RWPE2 (cell line): ENCODE measurements at regions not wholly inside any gene's neighbourhood (a gene's known extent, or its start where the extent isn't known, plus 50 kb on each side); places are given as distances from the start of the nearest gene placed in this dataset.

Experiments
- ATAC-seq: fragments of 200-7000 bp; cut with Tn5 transposase; 3 replicates; pipeline ENCODE4 v1.9.1; 2021; ENCODE audit warnings: low read depth
- DNase-seq: peaks from one replicate; pipeline ENCODE4 v3.0.0-alpha.2; 2020; ENCODE audit warnings: low spot score
- H3K27ac ChIP-seq: fragments of 450-650 bp; 2 replicates; pipeline ENCODE4 v1.5.1; 2017; ENCODE audit warnings: mild to moderate bottlenecking; ENCODE audit not compliant: poor library complexity, severe bottlenecking
- H3K27me3 ChIP-seq: fragments of 250-450 bp; sonication (Bioruptor Pico); 2 replicates; pipeline ENCODE4 v1.5.1; 2021; ENCODE audit warnings: mild to moderate bottlenecking, moderate library complexity; ENCODE audit not compliant: insufficient read depth, poor library complexity, severe bottlenecking
- H3K36me3 ChIP-seq: fragments of 250-450 bp; sonication (Bioruptor Pico); 2 replicates; pipeline ENCODE4 v1.5.1; 2020; ENCODE audit warnings: low read depth, mild to moderate bottlenecking, moderate library complexity
- H3K4me1 ChIP-seq: fragments of 250-450 bp; sonication (Bioruptor Pico); 2 replicates; pipeline ENCODE4 v1.5.1; 2021; ENCODE audit warnings: mild to moderate bottlenecking, moderate library complexity; ENCODE audit not compliant: insufficient read depth, poor library complexity, severe bottlenecking
- H3K4me3 ChIP-seq: fragments of 250-450 bp; sonication (Bioruptor Pico); 2 replicates; pipeline ENCODE4 v1.5.1; 2021; ENCODE audit warnings: mild to moderate bottlenecking, moderate library complexity; ENCODE audit not compliant: severe bottlenecking
- H3K9me3 ChIP-seq: fragments of 250-450 bp; sonication (Bioruptor Pico); 2 replicates; pipeline ENCODE4 v1.5.1; 2021; ENCODE audit warnings: mild to moderate bottlenecking, moderate library complexity; ENCODE audit not compliant: severe bottlenecking
- TF ChIP-seq, protein P1 (sequence below): fragments of 450-650 bp; IDR thresholded peaks from one replicate; pipeline ENCODE4 v1.5.1; 2017; ENCODE audit warnings: mild to moderate bottlenecking, moderate library complexity; ENCODE audit not compliant: poor library complexity, severe bottlenecking

DNA sequence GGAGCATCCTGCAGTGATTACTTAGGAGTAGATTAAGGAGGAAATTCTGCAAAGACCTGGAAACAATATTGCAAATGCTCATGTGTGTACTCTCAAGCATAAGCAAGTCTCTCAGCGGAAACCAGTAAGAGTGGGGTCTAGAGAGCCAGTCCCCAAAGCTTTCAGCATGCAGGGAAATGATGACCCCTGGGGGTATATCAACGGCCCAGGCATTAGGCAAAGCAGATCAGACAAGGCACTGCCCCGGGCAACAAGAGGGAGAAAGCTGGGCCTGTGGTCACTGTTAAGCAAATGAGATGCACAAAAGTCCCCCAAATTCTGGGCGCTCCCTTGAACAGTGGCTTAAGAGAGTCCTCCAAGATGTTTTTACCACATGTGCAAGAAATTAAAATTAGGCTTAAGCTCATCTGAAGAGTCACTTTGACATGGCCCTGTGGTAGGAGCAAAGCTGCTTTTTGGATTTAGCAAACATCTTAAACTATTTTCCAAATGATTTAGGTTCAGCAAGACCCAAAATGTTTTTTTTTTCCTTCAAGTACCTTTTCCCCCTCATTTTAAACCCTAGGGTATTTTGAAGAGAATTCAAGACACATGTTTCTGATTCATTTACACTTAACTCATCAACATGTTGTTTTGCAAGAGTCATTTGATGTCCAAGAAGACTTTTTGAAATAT lies 457.1 kb upstream of the TBX3 start:
- no peaks in the 10 kb centered on the region for H3K4me1 ChIP-seq
- H3K27me3 ChIP-seq, result no peaks in the 10 kb centered on the region
- TF ChIP-seq, protein P1, sequence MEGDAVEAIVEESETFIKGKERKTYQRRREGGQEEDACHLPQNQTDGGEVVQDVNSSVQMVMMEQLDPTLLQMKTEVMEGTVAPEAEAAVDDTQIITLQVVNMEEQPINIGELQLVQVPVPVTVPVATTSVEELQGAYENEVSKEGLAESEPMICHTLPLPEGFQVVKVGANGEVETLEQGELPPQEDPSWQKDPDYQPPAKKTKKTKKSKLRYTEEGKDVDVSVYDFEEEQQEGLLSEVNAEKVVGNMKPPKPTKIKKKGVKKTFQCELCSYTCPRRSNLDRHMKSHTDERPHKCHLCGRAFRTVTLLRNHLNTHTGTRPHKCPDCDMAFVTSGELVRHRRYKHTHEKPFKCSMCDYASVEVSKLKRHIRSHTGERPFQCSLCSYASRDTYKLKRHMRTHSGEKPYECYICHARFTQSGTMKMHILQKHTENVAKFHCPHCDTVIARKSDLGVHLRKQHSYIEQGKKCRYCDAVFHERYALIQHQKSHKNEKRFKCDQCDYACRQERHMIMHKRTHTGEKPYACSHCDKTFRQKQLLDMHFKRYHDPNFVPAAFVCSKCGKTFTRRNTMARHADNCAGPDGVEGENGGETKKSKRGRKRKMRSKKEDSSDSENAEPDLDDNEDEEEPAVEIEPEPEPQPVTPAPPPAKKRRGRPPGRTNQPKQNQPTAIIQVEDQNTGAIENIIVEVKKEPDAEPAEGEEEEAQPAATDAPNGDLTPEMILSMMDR, result no peak
- H3K9me3 ChIP-seq, result no peaks in the 10 kb centered on the region
- H3K27ac ChIP-seq, result no peak overlapping the region
- ATAC-seq, result no peak
- no peak for DNase-seq
- no peaks in the 10 kb centered on the region for H3K36me3 ChIP-seq
- no peak overlapping the region for H3K4me3 ChIP-seq

DNA sequence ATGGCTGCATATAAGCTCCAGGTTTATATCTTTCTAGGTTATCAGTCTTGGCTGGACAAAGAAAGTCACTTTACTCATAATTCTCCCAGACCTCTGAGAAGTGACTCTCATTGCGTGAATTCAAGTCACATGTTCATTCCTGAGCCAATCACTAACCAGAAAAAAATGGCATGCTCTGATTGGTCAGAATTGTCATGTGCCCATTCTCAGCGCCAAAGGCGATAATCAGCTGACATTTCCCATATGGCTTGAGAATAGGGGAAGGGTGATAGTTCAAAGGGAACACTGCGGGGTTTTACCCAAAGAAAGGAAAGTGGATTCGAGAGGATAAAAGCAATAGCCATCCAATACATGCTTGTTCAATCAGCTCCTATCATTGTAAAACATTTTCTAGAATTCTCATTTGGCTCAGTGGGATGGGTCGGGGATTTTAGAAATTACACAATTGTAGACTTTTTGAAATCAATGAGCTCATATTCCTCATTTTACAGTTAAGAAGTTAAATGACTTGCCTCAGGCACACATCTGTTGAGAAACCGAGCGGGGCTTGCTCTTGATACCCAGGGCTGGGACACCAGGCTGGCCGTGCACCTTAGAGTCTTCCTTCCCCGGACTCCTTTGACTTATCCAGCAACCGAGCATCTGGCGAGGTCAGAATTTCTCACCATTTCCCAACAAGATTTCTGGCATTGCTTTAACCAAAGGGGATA lies 454.0 kb upstream of the TBX3 start:
- no peaks in the 10 kb centered on the region for H3K27me3 ChIP-seq
- no peak for DNase-seq
- TF ChIP-seq, protein P1, result no peak
- H3K36me3 ChIP-seq, result no peaks in the 10 kb centered on the region
- H3K4me1 ChIP-seq, result no peaks in the 10 kb centered on the region
- H3K4me3 ChIP-seq, result no peak overlapping the region
- no peak for ATAC-seq
- no peak overlapping the region for H3K27ac ChIP-seq
- no peaks in the 10 kb centered on the region for H3K9me3 ChIP-seq

DNA sequence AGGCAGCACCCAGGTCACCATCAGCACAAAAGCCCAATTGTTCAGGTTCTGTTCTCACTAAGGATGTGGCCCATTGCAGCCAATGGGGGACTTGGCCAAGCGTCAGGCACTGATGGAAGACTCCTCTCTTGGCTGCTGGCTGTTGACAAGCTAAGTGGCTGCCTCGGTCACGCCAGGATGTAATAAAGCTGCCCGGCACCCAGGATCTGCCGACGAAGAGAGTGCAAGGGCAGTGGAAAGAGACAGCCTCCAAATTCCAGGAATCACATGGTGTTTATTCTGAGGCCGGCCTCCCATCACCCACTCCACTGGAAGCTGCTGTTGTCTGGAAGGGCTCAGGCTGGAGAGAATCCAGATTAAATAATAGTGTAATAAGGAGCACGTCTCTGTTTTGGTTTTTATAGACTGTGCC lies 451.8 kb upstream of the TBX3 start:
- ATAC-seq, result no peak
- Histone ChIP-seq H3K4me3 (no peak overlapping the region), H3K4me1 (no peaks in the 10 kb centered on the region), H3K36me3 (no peaks in the 10 kb centered on the region), H3K27ac (no peak overlapping the region), H3K27me3 (no peaks in the 10 kb centered on the region), H3K9me3 (no peaks in the 10 kb centered on the region)
- TF ChIP-seq, protein P1, result no peak
- no peak for DNase-seq

DNA sequence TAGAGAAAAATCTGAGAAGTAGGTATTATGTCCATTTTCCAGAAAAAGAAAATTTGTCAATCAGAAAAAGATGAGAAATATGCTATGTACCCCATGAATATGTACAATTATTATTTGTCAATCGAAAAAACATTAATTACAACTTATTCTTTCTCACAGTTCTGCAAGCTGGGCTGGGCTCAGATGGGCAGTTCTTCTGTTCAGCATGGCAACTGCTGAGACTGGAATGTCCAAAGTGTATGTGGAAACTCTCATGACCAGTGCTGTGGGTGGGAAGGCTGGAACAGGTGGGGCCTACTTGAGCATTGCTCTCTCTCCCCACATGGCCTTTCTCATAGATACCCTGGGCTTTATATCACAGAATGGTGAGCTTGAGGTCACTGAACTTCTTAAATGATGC lies 450.3 kb upstream of the TBX3 start:
- DNase-seq, result no peak
- Histone ChIP-seq H3K36me3 (no peaks in the 10 kb centered on the region), H3K4me1 (no peaks in the 10 kb centered on the region), H3K27me3 (no peaks in the 10 kb centered on the region), H3K9me3 (no peaks in the 10 kb centered on the region), H3K27ac (no peak overlapping the region), H3K4me3 (no peak overlapping the region)
- TF ChIP-seq, protein P1, result no peak
- no peak for ATAC-seq

DNA sequence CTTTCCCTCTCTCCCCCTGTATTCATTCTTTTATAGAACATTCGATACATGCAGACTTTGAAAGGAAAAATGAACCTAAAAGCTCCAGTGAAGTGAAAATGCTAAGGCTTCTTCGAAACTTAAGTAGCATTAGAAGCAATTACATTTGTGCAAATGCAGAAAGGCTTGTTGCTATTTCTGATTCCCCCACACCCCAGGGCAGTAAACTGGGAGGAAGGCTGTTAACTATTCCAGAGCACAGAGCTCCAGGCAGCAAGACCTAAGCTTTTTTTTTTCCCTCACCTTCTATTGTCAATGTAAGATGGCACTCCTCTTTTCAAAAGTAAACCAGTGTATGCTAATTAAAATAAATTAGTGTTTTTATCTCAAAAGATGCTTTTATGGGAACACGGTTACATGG lies 448.9 kb upstream of the TBX3 start:
- H3K36me3 ChIP-seq, result no peaks in the 10 kb centered on the region
- H3K27me3 ChIP-seq, result no peaks in the 10 kb centered on the region
- ATAC-seq, result no peak
- no peak overlapping the region for H3K4me3 ChIP-seq
- no peaks in the 10 kb centered on the region for H3K9me3 ChIP-seq
- H3K4me1 ChIP-seq, result no peaks in the 10 kb centered on the region
- no peak for DNase-seq
- no peak overlapping the region for H3K27ac ChIP-seq
- TF ChIP-seq, protein P1, result no peak
